ENCODE measurements at regions not wholly inside any gene's neighbourhood (a gene's known extent, or its start where the extent isn't known, plus 50 kb on each side); places are given as distances from the start of the nearest gene placed in this dataset.
"Not testable (repeated sequence)": the region's sequence is repeated elsewhere in the genome, so short reads cannot be mapped to it uniquely, and the experiment has no call there.

GRCh38 chr5:67864335-67864734, 351.2 kb upstream of the PIK3R1 start:
- DNase-seq, result not testable (repeated sequence)

- no peak for DNase-seq
These were observed 357.0 kb upstream of the PIK3R1 start for GRCh38 chr5:67858471-67859031.

- DNase-seq, result no peak
These were observed 358.1 kb upstream of the PIK3R1 start for GRCh38 chr5:67857502-67857901.

GRCh38 chr5:67855523-67855922, 360.0 kb upstream of the PIK3R1 start:
- no peak for DNase-seq

- not testable (repeated sequence) for DNase-seq
These were observed 364.6 kb upstream of the PIK3R1 start for GRCh38 chr5:67850906-67851305.

- no peak for DNase-seq
These were observed 370.6 kb upstream of the PIK3R1 start for GRCh38 chr5:67844924-67845323.

GRCh38 chr5:67842806-67843205, 372.8 kb upstream of the PIK3R1 start:
- no peak for DNase-seq

- not testable (repeated sequence) for DNase-seq
These were observed 378.3 kb upstream of the PIK3R1 start for GRCh38 chr5:67837225-67837624.

- DNase-seq, result not testable (repeated sequence)
These were observed 379.1 kb upstream of the PIK3R1 start for GRCh38 chr5:67836496-67836895.

GRCh38 chr5:67831048-67831447, 384.5 kb upstream of the PIK3R1 start:
- DNase-seq, result no peak

GRCh38 chr5:67827541-67827940, 388.0 kb upstream of the PIK3R1 start:
- DNase-seq, result no peak

- no peak for DNase-seq
These were observed 390.7 kb upstream of the PIK3R1 start for GRCh38 chr5:67824852-67825251.

- DNase-seq, result no peak
These were observed 397.9 kb upstream of the PIK3R1 start for GRCh38 chr5:67817652-67818051.

GRCh38 chr5:67816456-67816855, 399.1 kb upstream of the PIK3R1 start:
- DNase-seq, result no peak

GRCh38 chr5:67815455-67816391, 399.8 kb upstream of the PIK3R1 start:
- no peak for DNase-seq

- DNase-seq, result no peak
These were observed 400.8 kb upstream of the PIK3R1 start for GRCh38 chr5:67814569-67815311.

- no peak for DNase-seq
These were observed 401.5 kb upstream of the PIK3R1 start for GRCh38 chr5:67813877-67814539.

GRCh38 chr5:67809589-67809988, 406.0 kb upstream of the PIK3R1 start:
- DNase-seq, result no peak

GRCh38 chr5:67808340-67808739, 407.2 kb upstream of the PIK3R1 start:
- DNase-seq, result no peak

GRCh38 chr5:67807439-67807888, 408.1 kb upstream of the PIK3R1 start:
- no peak for DNase-seq

GRCh38 chr5:67806654-67807438, 408.7 kb upstream of the PIK3R1 start:
- no peak for DNase-seq
